GM19397 (cell line): ENCODE measurements at regions not wholly inside any gene's neighbourhood (a gene's known extent, or its start where the extent isn't known, plus 50 kb on each side); places are given as distances from the start of the nearest gene placed in this dataset.
"Not testable (repeated sequence)": the region's sequence is repeated elsewhere in the genome, so short reads cannot be mapped to it uniquely, and the experiment has no call there.

Source experiments
- ATAC-seq: cut with Tn5 transposase; IDR thresholded peaks from one replicate; pipeline ENCODE4 v1.9.1; 2021; ENCODE audit warnings: mild to moderate bottlenecking, moderate library complexity; ENCODE audit not compliant: unreplicated experiment

- no peak for ATAC-seq
Observed at GRCh38 chr9:74125941-74126340, 371.2 kb upstream of the RORB start.

GRCh38 chr9:74132986-74133385 is 364.1 kb upstream of the RORB start:
- no peak for ATAC-seq

DNA sequence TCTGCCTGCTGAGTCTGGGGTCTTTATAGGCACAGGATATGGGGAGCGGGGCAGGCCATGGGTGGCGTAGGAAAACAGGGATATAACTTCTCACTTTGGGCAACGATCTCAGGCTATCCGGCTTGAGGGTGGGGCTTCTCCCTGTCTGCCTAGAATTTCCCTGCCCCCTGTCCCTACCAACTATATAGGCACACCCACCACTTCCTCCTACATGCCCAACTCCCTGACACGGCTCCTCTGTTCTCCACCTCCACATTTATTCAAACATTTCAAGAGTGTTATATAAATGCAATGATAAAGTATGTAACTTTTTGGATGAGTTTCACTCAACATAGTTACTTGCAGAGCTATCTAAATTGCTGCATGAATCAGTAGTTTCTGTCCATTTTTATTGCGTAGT is 363.2 kb upstream of the RORB start:
- ATAC-seq = no peak

- no peak for ATAC-seq
Observed at GRCh38 chr9:74138182-74138581, 359.0 kb upstream of the RORB start.

DNA sequence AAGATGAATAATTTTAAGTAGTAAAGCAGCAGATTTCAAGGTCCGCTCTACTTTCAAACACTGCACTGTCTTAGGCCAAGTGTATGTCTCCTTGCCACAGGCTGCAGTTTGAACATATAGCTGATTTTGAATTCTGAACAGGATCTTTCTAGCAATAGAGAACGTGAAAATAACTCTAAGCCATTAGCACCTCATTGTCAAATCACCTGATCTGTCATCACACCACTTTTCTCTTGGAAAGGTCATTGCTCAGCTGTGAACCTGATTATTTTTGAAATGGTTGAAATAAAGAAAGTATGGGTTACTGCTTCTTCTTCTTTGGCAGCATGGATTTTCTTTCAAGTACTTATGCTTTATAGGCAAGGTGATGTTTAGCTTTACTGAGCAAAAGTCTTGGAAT is 357.0 kb upstream of the RORB start:
- no peak for ATAC-seq

- no peak for ATAC-seq
Observed at GRCh38 chr9:74147906-74148305, 349.2 kb upstream of the RORB start.

DNA sequence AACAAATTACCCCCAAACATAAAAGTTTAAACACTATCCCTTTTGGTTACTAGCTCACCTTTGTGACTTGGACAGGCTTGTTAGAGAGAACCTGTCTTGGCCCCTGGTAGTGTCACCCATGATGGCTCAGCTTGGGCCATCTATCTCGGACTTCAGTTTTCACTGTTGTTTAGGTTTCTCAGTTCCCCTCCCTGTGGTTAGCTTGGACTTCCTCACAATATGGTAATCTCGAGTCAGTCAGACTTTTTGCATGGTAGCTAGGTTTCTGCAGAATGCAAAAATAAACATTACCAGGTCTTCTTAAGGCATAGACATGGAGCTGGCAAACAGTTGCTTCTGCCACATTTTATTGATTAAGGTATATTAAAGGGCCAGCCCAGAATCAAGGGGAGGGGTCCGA is 324.3 kb upstream of the RORB start:
- ATAC-seq = peak; percentile 100

- ATAC-seq = no peak
Observed at GRCh38 chr9:74173284-74173683, 323.9 kb upstream of the RORB start.

- ATAC-seq = not testable (repeated sequence)
Observed at GRCh38 chr9:74197771-74198170, 299.4 kb upstream of the RORB start.

DNA sequence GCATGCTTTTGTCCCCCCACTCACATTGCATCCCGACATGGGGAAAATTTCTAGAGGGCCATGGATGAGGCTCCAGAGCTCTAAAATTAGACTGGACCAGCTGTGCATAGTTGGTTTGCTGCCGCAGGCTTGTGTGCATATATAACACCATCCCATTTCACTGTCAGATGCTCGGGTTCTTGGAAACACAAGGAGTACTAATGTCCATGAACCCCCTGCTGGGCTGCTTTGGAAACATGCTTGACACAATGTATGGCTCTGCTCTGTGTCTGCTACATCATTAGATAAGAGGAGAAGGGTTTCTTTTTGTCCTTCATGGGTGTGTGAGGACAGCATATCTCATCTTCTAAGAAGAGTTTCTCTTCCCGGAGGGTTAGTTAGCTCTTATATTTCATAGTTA is 292.1 kb upstream of the RORB start:
- no peak for ATAC-seq

DNA sequence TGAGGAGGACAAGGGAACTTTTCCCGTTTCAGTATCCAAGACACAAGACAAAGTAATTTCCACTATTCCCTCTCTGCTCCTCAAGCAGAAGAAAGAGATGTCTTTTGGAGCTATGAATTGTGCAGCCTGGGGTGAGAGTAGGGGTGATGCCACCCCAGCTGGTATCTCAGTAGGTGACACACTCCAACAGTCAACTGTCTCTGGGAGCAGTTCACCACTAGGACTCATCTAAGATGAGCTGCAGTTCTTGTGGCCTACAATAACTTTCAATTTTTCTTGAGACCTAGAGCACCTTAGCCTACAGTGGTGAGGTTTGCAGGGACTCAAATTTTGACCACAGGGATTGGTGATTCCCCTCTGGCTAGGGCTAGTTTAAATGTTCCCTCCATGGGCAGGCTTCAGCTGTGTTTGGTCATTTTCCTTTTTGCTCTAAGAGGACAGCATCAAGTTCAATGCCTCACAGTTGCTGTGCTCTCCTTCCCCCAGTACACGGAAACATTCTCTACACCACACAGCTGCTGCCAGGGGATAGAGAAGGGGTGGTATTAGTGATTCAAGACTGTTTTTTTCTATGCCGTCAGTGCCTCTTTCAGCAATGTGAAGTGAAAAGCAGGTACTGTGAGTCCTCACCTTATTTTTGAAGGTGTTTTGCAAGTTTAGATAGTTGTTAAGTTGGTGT is 278.6 kb upstream of the RORB start:
- ATAC-seq = no peak

DNA sequence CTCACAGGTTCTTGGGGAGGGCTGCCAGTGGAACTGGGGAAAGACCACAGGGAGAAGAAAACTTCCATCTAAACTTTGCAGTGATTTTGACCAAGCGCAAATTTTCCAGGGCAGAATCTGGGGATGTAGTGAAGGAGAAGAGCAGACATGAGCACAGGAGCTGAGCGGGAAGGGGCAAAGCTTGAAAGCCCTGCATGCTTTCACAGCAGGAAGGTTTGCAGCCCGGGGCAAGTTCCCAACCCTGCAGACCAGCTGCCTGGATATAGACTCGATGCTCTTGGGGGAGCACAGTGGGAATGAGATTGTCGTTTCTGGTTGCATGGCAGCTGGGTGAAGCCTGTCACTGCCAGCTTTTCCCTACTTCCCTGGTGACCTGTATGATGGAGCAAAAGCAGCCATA is 276.8 kb upstream of the RORB start:
- ATAC-seq = no peak

DNA sequence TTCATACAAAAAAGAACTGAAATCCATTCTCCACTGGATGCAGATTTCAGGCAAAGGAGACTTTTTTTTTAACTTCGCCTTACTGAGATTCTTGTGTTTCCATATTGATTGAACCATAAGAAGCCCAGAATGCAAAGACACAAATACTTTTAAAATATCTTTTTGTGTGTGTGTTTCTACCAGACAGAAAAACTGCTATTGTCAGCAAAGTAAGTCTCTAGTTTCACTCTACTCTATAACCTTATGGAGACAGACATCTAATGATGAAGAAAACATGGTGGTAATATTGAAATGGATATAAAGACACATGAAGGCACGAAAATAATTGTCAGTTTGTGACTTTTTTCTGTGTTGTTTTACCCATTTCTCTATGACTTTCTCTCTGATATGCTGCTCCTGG is 260.3 kb upstream of the RORB start:
- no peak for ATAC-seq

- no peak for ATAC-seq
Observed at GRCh38 chr9:74245866-74246497, 251.2 kb upstream of the RORB start.

GRCh38 chr9:74255489-74255984 is 241.6 kb upstream of the RORB start:
- no peak for ATAC-seq

DNA sequence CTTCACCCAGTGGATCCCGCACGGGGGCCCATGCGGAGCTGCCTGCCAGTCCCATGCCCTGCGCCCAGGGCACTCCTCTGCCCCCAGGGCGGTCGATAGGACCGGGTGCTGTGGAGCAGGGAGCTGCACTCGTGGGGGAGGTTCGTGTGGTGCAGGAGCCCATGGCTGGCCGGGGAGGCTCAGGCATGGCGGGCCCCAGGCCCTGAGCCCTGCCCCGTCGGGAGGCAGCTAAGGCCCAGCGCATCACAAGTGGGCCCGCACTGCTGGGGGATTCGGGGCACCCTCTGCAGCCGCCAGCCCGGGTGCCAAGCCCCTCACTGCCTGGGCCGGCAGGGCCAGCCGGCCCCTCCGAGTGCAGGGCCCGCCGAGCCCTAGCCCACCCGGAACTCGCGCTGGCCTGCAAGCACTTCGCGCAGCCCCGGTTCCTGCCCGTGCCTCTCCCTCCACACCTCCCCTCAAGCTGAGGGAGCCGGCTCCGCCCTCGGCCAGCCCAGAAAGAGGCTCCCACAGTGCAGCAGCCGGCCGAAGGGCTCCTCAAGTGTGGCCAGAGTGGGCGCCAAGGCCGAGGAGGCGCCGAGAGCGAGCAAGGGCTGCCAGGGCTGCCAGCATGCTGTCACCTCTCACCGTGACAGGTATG is 221.1 kb upstream of the RORB start:
- no peak for ATAC-seq

DNA sequence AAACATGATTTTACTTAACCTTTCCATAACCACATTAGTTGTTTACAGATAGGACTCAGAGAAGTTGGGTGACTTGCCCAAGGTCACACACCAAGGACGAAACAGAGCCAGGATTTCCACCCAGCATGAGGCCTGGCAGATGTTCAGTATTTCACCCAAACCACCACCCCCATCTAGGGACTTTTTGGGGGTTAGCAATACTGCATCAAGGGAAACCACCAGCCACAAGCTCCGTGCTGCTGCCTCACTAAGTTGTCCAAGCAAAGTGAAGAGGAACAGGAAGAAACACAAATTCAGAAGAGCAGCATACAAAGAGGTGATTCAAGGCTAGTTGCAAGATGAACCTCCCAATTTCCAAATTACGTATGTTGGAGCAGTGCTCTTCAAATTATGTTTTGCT is 219.6 kb upstream of the RORB start:
- ATAC-seq = peak; percentile 88

DNA sequence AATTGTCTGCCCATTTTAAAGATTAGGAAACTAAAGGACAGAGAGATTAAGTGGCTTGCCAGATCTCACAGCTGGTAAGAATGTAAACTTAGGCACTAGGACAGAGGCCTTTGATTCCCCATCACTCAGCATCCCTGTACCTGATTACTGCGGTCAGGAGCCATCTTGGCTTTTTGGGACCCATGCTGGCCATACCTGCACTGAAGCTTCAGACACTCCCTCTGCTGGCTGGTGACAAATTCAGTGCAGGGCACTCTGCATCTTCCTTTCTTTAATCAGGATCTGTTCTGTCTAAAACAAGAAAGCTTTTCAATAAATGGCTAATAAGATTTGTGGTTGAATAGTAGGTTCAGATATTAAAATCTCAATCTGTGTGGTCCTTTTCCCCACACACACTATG is 215.5 kb upstream of the RORB start:
- no peak for ATAC-seq

DNA sequence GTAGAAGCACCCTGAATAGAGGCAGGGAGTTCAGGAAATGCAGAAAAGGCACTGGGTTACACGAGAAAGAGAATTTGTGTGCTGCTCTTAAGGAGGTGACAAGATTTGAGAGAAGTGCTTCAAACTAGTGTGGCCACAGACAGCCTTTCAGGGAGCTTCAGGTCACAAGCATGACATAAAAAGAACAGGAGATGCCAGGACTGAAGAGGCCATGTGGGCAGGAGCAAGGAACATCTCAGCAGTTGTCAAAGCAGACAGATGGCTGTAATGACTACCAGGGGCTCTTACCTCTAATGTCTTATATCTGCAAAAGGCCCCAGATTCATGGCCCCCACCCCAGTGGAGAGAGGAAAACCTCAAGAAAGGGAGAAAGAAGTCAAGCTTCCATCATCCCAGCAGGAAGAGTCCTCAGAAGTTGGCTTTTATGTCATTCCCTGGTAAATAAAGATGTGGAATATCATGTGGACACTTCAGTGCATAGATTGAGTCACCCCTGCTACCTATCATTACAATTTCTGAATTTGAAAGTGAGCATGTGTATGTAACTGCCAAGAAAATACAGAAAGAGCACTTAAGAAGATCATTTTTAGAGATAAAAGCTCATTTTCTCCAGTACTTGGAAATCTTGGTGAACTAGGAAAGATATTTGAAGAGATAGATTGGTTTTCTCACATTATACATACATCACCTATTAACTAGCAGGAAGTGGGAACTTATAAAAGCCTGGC is 214.4 kb upstream of the RORB start:
- no peak for ATAC-seq

- no peak for ATAC-seq
Observed at GRCh38 chr9:74284581-74285450, 212.3 kb upstream of the RORB start.

DNA sequence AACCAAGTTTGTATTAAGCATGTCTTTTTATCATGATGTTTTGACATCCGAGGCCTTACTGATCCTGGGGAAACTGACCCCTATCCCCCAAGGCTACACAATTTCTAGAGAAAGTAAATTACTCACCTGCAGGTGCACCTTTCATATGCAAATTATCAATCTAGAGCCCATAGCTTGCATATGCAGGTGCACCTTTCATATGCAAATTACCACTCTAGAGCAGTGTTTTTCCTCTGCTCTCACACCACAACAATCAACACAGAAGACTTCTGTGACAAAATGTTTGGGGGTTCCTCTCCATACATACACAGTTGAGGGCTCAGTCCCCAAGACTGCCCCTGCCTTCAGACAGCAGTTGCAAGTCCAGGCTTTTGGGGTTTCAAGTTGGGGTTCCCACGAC is 203.7 kb upstream of the RORB start:
- ATAC-seq = no peak
